Activated T-helper 1 cell treated with Interleukin-2 at 50 U/mL for 16 hours (primary cell): ENCODE measurements at regions not wholly inside any gene's neighbourhood (a gene's known extent, or its start where the extent isn't known, plus 50 kb on each side); places are given as distances from the start of the nearest gene placed in this dataset.
"Not testable (repeated sequence)": the region's sequence is repeated elsewhere in the genome, so short reads cannot be mapped to it uniquely, and the experiment has no call there.

Experiments used
- DNase-seq: peaks from one replicate; pipeline ENCODE4 v3.0.0-alpha.2; 2020; ENCODE audit warnings: low read depth

- DNase-seq, result no peak
Measured at GRCh38 chr1:244297087-244297486, 154.6 kb downstream of the ADSS2 start.

- no peak for DNase-seq
Measured at GRCh38 chr1:244297616-244298015, 154.1 kb downstream of the ADSS2 start.

GRCh38 chr1:244300029-244300375 is 151.7 kb downstream of the ADSS2 start:
- not testable (repeated sequence) for DNase-seq

- DNase-seq, result no peak
Measured at GRCh38 chr1:244301595-244302130, 150.0 kb downstream of the ADSS2 start.

GRCh38 chr1:244302876-244303609 is 148.7 kb downstream of the ADSS2 start:
- DNase-seq, result no peak

GRCh38 chr1:244303610-244303969 is 148.1 kb downstream of the ADSS2 start:
- DNase-seq, result no peak

GRCh38 chr1:244304156-244304555 is 147.6 kb downstream of the ADSS2 start:
- DNase-seq, result no peak

GRCh38 chr1:244304656-244305055 is 147.1 kb downstream of the ADSS2 start:
- no peak for DNase-seq

GRCh38 chr1:244305776-244306341 is 145.8 kb downstream of the ADSS2 start:
- DNase-seq, result no peak

GRCh38 chr1:244306544-244306943 is 145.2 kb downstream of the ADSS2 start:
- DNase-seq, result no peak

- not testable (repeated sequence) for DNase-seq
Measured at GRCh38 chr1:244309191-244309590, 142.5 kb downstream of the ADSS2 start.

- DNase-seq, result no peak
Measured at GRCh38 chr1:244311784-244312532, 139.8 kb downstream of the ADSS2 start.

GRCh38 chr1:244313346-244313745 is 138.4 kb downstream of the ADSS2 start:
- no peak for DNase-seq

GRCh38 chr1:244314921-244315559 is 136.7 kb downstream of the ADSS2 start:
- DNase-seq, result no peak

- no peak for DNase-seq
Measured at GRCh38 chr1:244315996-244316395, 135.7 kb downstream of the ADSS2 start.

- DNase-seq, result no peak
Measured at GRCh38 chr1:244316407-244316806, 135.3 kb downstream of the ADSS2 start.

GRCh38 chr1:244316986-244317655 is 134.6 kb downstream of the ADSS2 start:
- DNase-seq, result no peak

GRCh38 chr1:244318078-244318477 is 133.6 kb downstream of the ADSS2 start:
- no peak for DNase-seq

GRCh38 chr1:244318512-244318911 is 133.2 kb downstream of the ADSS2 start:
- DNase-seq, result no peak

- DNase-seq, result peak; percentile 9
Measured at GRCh38 chr1:244319283-244320132, 132.2 kb downstream of the ADSS2 start.

GRCh38 chr1:244322181-244322580 is 129.5 kb downstream of the ADSS2 start:
- DNase-seq, result no peak
